ENCODE measurements at regions not wholly inside any gene's neighbourhood (a gene's known extent, or its start where the extent isn't known, plus 50 kb on each side); places are given as distances from the start of the nearest gene placed in this dataset.

- no peak overlapping the region for H3K9ac ChIP-seq (ENCODE audit: low read length)
- H3K27me3 ChIP-seq (ENCODE audit: insufficient read depth, low read length, poor library complexity), result no peaks in the 10 kb centered on the region
- H3K18ac ChIP-seq (ENCODE audit: low read length), result no peak overlapping the region
- no peak overlapping the region for H3K4me2 ChIP-seq (ENCODE audit: low read length)
- H3K79me2 ChIP-seq (ENCODE audit: control insufficient read depth, insufficient read depth, low read length), result no peaks in the 10 kb centered on the region
- H3K23ac ChIP-seq (ENCODE audit: low read length), result no peak overlapping the region
- H2AK5ac ChIP-seq (ENCODE audit: low read length), result no peak overlapping the region
- no peak overlapping the region for H3K4ac ChIP-seq (ENCODE audit: low read depth, low read length)
- H2BK15ac ChIP-seq (replicated peaks; ENCODE audit: low read depth), result no peak overlapping the region
- H3K56ac ChIP-seq (ENCODE audit: low read length), result no peak overlapping the region
- no peak overlapping the region for H3K27ac ChIP-seq (ENCODE audit: low read depth, low read length)
- no peak overlapping the region for H2BK5ac ChIP-seq (ENCODE audit: low read length)
- H4K5ac ChIP-seq (ENCODE audit: low read length), result no peak overlapping the region
- no peaks in the 10 kb centered on the region for H3K36me3 ChIP-seq (ENCODE audit: control insufficient read depth, insufficient read depth, low read length)
- H4K8ac ChIP-seq (ENCODE audit: low read depth, low read length), result no peak overlapping the region
- no peaks in the 10 kb centered on the region for H3K4me1 ChIP-seq (ENCODE audit: control insufficient read depth, low read depth, low read length)
- no peaks in the 10 kb centered on the region for H3K79me1 ChIP-seq (ENCODE audit: low read length)
- no peak overlapping the region for H2BK120ac ChIP-seq (ENCODE audit: low read depth, low read length)
- no CpG with 5 or more reads among the region's 53 CpGs for WGBS (ENCODE audit: extremely low coverage, insufficient coverage, low lambda C conversion rate)
- no peak for DNase-seq
- H3K4me3 ChIP-seq (ENCODE audit: low read length), result no peak overlapping the region
Measured at GRCh38 chrX:99371976-99372595, 1038.0 kb downstream of the PCDH19 start.

DNA sequence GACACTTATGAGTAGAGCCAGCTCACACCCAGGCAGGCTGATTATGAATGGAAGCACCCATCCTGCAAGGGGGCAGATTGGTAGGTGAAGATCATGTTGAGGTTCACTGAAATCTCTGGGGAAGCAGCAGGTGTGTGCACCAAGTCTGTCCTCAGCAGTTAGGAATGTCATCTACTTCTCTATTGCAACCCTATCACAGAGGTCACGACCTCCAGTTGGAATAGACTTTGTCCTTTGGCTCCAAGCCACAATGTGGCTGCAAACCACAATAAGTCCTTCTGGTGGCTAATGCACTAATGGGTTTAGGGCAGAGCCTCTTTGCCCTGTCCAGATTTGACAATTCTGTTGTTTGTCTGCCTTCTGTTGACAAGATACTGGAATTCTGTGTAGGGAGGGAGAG lies 1056.7 kb downstream of the PCDH19 start:
- Histone ChIP-seq H3K23ac (ENCODE audit: low read length) (no peak overlapping the region), H2BK120ac (ENCODE audit: low read depth, low read length) (no peak overlapping the region), H3K36me3 (ENCODE audit: control insufficient read depth, insufficient read depth, low read length) (no peaks in the 10 kb centered on the region), H2AK5ac (ENCODE audit: low read length) (no peak overlapping the region), H3K56ac (ENCODE audit: low read length) (no peak overlapping the region), H3K18ac (ENCODE audit: low read length) (no peak overlapping the region), H4K5ac (ENCODE audit: low read length) (no peak overlapping the region), H3K79me1 (ENCODE audit: low read length) (no peaks in the 10 kb centered on the region), H3K4me3 (ENCODE audit: low read length) (no peak overlapping the region), H3K9ac (ENCODE audit: low read length) (no peak overlapping the region), H3K79me2 (ENCODE audit: control insufficient read depth, insufficient read depth, low read length) (no peaks in the 10 kb centered on the region), H3K4ac (ENCODE audit: low read depth, low read length) (no peak overlapping the region), H3K27me3 (ENCODE audit: insufficient read depth, low read length, poor library complexity) (no peaks in the 10 kb centered on the region), H3K4me1 (ENCODE audit: control insufficient read depth, low read depth, low read length) (no peaks in the 10 kb centered on the region), H3K27ac (ENCODE audit: low read depth, low read length) (no peak overlapping the region), H4K8ac (ENCODE audit: low read depth, low read length) (no peak overlapping the region), H2BK15ac (replicated peaks; ENCODE audit: low read depth) (no peak overlapping the region), H3K4me2 (ENCODE audit: low read length) (no peak overlapping the region), H2BK5ac (ENCODE audit: low read length) (no peak overlapping the region)
- WGBS (ENCODE audit: extremely low coverage, insufficient coverage, low lambda C conversion rate), result no CpG with 5 or more reads among the region's 1 CpG
- DNase-seq, result no peak

DNA sequence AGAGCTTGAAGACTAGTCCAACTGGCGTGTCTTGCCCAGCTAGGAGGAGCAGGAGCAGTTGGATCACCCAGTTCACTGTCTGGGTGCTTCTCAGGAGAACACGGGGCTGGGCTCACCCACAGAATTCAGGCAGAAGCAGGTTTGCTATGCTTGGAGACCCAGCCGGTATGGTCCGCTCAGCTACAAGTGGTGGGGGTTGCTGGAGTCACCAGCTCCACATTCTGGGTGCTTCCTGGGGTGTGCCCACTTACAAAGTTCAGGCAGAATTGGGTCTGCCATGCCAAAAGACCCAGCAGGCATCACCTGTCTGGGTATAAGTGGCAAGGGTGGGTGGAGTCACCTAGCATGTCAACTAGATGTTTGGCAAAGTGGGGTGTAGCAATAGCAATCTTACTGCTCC lies 1061.8 kb downstream of the PCDH19 start:
- no peak overlapping the region for H3K9ac ChIP-seq (ENCODE audit: low read length)
- no peak overlapping the region for H2BK120ac ChIP-seq (ENCODE audit: low read depth, low read length)
- no peak overlapping the region for H4K8ac ChIP-seq (ENCODE audit: low read depth, low read length)
- no peaks in the 10 kb centered on the region for H3K4me1 ChIP-seq (ENCODE audit: control insufficient read depth, low read depth, low read length)
- H3K18ac ChIP-seq (ENCODE audit: low read length), result no peak overlapping the region
- no peak overlapping the region for H2AK5ac ChIP-seq (ENCODE audit: low read length)
- H3K56ac ChIP-seq (ENCODE audit: low read length), result no peak overlapping the region
- H3K23ac ChIP-seq (ENCODE audit: low read length), result no peak overlapping the region
- no peaks in the 10 kb centered on the region for H3K79me2 ChIP-seq (ENCODE audit: control insufficient read depth, insufficient read depth, low read length)
- no peaks in the 10 kb centered on the region for H3K36me3 ChIP-seq (ENCODE audit: control insufficient read depth, insufficient read depth, low read length)
- H2BK5ac ChIP-seq (ENCODE audit: low read length), result no peak overlapping the region
- H3K4me3 ChIP-seq (ENCODE audit: low read length), result no peak overlapping the region
- no peak for DNase-seq
- H3K4me2 ChIP-seq (ENCODE audit: low read length), result no peak overlapping the region
- no peak overlapping the region for H3K27ac ChIP-seq (ENCODE audit: low read depth, low read length)
- no peak overlapping the region for H4K5ac ChIP-seq (ENCODE audit: low read length)
- H3K27me3 ChIP-seq (ENCODE audit: insufficient read depth, low read length, poor library complexity), result no peaks in the 10 kb centered on the region
- no peak overlapping the region for H2BK15ac ChIP-seq (replicated peaks; ENCODE audit: low read depth)
- no CpG with 5 or more reads among the region's 4 CpGs for WGBS (ENCODE audit: extremely low coverage, insufficient coverage, low lambda C conversion rate)
- H3K4ac ChIP-seq (ENCODE audit: low read depth, low read length), result no peak overlapping the region
- no peaks in the 10 kb centered on the region for H3K79me1 ChIP-seq (ENCODE audit: low read length)

- Histone ChIP-seq H3K79me1 (ENCODE audit: low read length) (no peaks in the 10 kb centered on the region), H2BK15ac (replicated peaks; ENCODE audit: low read depth) (no peak overlapping the region), H3K56ac (ENCODE audit: low read length) (no peak overlapping the region), H3K4me2 (ENCODE audit: low read length) (no peak overlapping the region), H3K27ac (ENCODE audit: low read depth, low read length) (no peak overlapping the region), H3K36me3 (ENCODE audit: control insufficient read depth, insufficient read depth, low read length) (no peaks in the 10 kb centered on the region), H3K4me1 (ENCODE audit: control insufficient read depth, low read depth, low read length) (no peaks in the 10 kb centered on the region), H3K4me3 (ENCODE audit: low read length) (no peak overlapping the region), H3K18ac (ENCODE audit: low read length) (no peak overlapping the region), H3K4ac (ENCODE audit: low read depth, low read length) (no peak overlapping the region), H3K9ac (ENCODE audit: low read length) (no peak overlapping the region), H2BK5ac (ENCODE audit: low read length) (no peak overlapping the region), H2BK120ac (ENCODE audit: low read depth, low read length) (no peak overlapping the region), H2AK5ac (ENCODE audit: low read length) (no peak overlapping the region), H3K79me2 (ENCODE audit: control insufficient read depth, insufficient read depth, low read length) (no peaks in the 10 kb centered on the region), H4K8ac (ENCODE audit: low read depth, low read length) (no peak overlapping the region), H4K5ac (ENCODE audit: low read length) (no peak overlapping the region), H3K27me3 (ENCODE audit: insufficient read depth, low read length, poor library complexity) (no peaks in the 10 kb centered on the region), H3K23ac (ENCODE audit: low read length) (no peak overlapping the region)
- no peak for DNase-seq
Measured at GRCh38 chrX:99308302-99308701, 1101.8 kb downstream of the PCDH19 start.

DNA sequence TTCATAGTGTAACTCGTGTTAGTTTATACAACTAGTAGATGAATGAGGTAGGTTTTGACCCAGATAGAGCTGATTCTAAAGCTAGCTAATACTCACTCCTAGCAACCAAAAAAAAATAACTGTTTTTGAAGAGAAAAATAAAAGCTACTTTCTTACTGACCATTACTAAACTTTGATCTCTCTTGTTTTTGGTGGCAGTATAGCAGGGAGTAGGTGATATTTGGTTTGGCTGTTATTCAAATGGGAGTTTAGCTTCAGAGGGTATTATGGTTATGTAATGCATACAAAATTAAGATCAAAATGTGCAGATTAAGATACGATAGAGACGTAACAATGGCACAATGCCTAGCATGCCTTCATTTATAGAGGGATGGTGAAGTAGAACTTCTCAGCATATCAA lies 1104.5 kb downstream of the PCDH19 start:
- Histone ChIP-seq H3K27ac (ENCODE audit: low read depth, low read length) (no peak overlapping the region), H3K4ac (ENCODE audit: low read depth, low read length) (no peak overlapping the region), H3K79me1 (ENCODE audit: low read length) (no peaks in the 10 kb centered on the region), H4K5ac (ENCODE audit: low read length) (no peak overlapping the region), H3K23ac (ENCODE audit: low read length) (no peak overlapping the region), H4K8ac (ENCODE audit: low read depth, low read length) (no peak overlapping the region), H3K18ac (ENCODE audit: low read length) (no peak overlapping the region), H3K56ac (ENCODE audit: low read length) (no peak overlapping the region), H2AK5ac (ENCODE audit: low read length) (no peak overlapping the region), H3K4me2 (ENCODE audit: low read length) (no peak overlapping the region), H3K27me3 (ENCODE audit: insufficient read depth, low read length, poor library complexity) (no peaks in the 10 kb centered on the region), H3K4me1 (ENCODE audit: control insufficient read depth, low read depth, low read length) (no peaks in the 10 kb centered on the region), H2BK5ac (ENCODE audit: low read length) (no peak overlapping the region), H3K9ac (ENCODE audit: low read length) (no peak overlapping the region), H3K79me2 (ENCODE audit: control insufficient read depth, insufficient read depth, low read length) (no peaks in the 10 kb centered on the region), H3K36me3 (ENCODE audit: control insufficient read depth, insufficient read depth, low read length) (no peaks in the 10 kb centered on the region), H3K4me3 (ENCODE audit: low read length) (no peak overlapping the region), H2BK15ac (replicated peaks; ENCODE audit: low read depth) (no peak overlapping the region), H2BK120ac (ENCODE audit: low read depth, low read length) (no peak overlapping the region)
- no peak for DNase-seq
- no CpG with 5 or more reads among the region's 3 CpGs for WGBS (ENCODE audit: extremely low coverage, insufficient coverage, low lambda C conversion rate)

DNA sequence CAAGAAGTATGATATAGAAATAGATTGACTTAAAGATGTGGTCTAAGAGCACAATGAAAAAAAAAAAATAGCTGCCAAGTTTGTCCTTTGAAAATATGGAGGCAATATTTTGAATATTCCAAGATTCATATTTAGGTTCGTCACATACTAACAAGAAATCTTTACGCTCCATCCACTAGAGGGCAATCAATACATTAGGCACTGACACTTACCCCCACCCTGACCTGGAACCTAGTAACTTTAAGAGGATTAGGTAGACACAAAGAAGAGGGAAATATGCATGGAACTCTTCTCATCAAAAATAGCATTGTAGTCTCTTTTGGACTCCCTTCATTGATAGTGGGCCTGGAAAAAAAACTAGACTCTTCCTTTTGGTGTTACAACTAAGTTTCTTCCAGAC lies 1108.1 kb downstream of the PCDH19 start:
- DNase-seq, result peak; percentile 40
- no peaks in the 10 kb centered on the region for H3K27me3 ChIP-seq (ENCODE audit: insufficient read depth, low read length, poor library complexity)
- no peak overlapping the region for H3K4me2 ChIP-seq (ENCODE audit: low read length)
- no peak overlapping the region for H3K18ac ChIP-seq (ENCODE audit: low read length)
- no peak overlapping the region for H4K8ac ChIP-seq (ENCODE audit: low read depth, low read length)
- H2BK15ac ChIP-seq (replicated peaks; ENCODE audit: low read depth), result no peak overlapping the region
- no peak overlapping the region for H4K5ac ChIP-seq (ENCODE audit: low read length)
- H3K4ac ChIP-seq (ENCODE audit: low read depth, low read length), result no peak overlapping the region
- no peak overlapping the region for H3K56ac ChIP-seq (ENCODE audit: low read length)
- H3K36me3 ChIP-seq (ENCODE audit: control insufficient read depth, insufficient read depth, low read length), result no peaks in the 10 kb centered on the region
- no peaks in the 10 kb centered on the region for H3K79me1 ChIP-seq (ENCODE audit: low read length)
- no peak overlapping the region for H2BK5ac ChIP-seq (ENCODE audit: low read length)
- H2BK120ac ChIP-seq (ENCODE audit: low read depth, low read length), result no peak overlapping the region
- no peak overlapping the region for H3K23ac ChIP-seq (ENCODE audit: low read length)
- H3K9ac ChIP-seq (ENCODE audit: low read length), result no peak overlapping the region
- no peaks in the 10 kb centered on the region for H3K4me1 ChIP-seq (ENCODE audit: control insufficient read depth, low read depth, low read length)
- H2AK5ac ChIP-seq (ENCODE audit: low read length), result no peak overlapping the region
- no peak overlapping the region for H3K27ac ChIP-seq (ENCODE audit: low read depth, low read length)
- no CpG with 5 or more reads among the region's 2 CpGs for WGBS (ENCODE audit: extremely low coverage, insufficient coverage, low lambda C conversion rate)
- no peaks in the 10 kb centered on the region for H3K79me2 ChIP-seq (ENCODE audit: control insufficient read depth, insufficient read depth, low read length)
- H3K4me3 ChIP-seq (ENCODE audit: low read length), result no peak overlapping the region

Data from mesendoderm (in vitro differentiated cells).